ENCODE measurements at regions not wholly inside any gene's neighbourhood (a gene's known extent, or its start where the extent isn't known, plus 50 kb on each side); places are given as distances from the start of the nearest gene placed in this dataset.

DNA sequence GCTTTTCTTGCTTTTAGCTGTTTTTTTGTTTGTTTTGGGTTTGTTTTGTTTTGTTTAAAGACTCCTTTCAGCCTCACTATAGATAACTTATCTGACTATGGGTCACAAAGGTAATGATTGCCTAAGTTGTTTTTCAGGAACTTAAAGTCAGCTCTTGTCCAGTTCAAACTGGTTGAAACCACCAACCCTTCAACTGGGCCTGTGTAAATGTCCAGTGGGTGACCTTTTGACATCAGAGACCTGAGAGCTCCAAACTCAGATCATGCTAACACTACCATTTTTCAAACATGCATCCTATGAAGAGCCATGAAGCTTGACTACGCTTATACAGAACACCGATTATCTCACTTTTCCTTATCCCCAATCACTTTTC, 144.6 kb upstream of the RMP24 start:
- TF ChIP-seq, protein P1, sequence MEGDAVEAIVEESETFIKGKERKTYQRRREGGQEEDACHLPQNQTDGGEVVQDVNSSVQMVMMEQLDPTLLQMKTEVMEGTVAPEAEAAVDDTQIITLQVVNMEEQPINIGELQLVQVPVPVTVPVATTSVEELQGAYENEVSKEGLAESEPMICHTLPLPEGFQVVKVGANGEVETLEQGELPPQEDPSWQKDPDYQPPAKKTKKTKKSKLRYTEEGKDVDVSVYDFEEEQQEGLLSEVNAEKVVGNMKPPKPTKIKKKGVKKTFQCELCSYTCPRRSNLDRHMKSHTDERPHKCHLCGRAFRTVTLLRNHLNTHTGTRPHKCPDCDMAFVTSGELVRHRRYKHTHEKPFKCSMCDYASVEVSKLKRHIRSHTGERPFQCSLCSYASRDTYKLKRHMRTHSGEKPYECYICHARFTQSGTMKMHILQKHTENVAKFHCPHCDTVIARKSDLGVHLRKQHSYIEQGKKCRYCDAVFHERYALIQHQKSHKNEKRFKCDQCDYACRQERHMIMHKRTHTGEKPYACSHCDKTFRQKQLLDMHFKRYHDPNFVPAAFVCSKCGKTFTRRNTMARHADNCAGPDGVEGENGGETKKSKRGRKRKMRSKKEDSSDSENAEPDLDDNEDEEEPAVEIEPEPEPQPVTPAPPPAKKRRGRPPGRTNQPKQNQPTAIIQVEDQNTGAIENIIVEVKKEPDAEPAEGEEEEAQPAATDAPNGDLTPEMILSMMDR (conservative IDR thresholded peaks at IDR 0.05 in 1 of 2, IDR thresholded peaks at IDR 0.05 in 1 of 2; ENCODE audit: low read depth in 1 of 2, low read length in 2 of 2), result no peak
- TF ChIP-seq EZH2 (IDR thresholded peaks at IDR 0.05; ENCODE audit: low read length, missing control alignments), result no peak
